Left renal cortex interstitium (tissue), 4 donors: ENCODE measurements at regions not wholly inside any gene's neighbourhood (a gene's known extent, or its start where the extent isn't known, plus 50 kb on each side); places are given as distances from the start of the nearest gene placed in this dataset.
"Not testable (repeated sequence)": the region's sequence is repeated elsewhere in the genome, so short reads cannot be mapped to it uniquely, and the experiment has no call there.

Source experiments
- DNase-seq, 4 donors: peaks; one replicate each; pipeline ENCODE4 v3.0.0-alpha.2; 2013; ENCODE audit warnings: low read depth in 4 of 4, low spot score in 2 of 4, missing footprints in 1 of 4

DNA sequence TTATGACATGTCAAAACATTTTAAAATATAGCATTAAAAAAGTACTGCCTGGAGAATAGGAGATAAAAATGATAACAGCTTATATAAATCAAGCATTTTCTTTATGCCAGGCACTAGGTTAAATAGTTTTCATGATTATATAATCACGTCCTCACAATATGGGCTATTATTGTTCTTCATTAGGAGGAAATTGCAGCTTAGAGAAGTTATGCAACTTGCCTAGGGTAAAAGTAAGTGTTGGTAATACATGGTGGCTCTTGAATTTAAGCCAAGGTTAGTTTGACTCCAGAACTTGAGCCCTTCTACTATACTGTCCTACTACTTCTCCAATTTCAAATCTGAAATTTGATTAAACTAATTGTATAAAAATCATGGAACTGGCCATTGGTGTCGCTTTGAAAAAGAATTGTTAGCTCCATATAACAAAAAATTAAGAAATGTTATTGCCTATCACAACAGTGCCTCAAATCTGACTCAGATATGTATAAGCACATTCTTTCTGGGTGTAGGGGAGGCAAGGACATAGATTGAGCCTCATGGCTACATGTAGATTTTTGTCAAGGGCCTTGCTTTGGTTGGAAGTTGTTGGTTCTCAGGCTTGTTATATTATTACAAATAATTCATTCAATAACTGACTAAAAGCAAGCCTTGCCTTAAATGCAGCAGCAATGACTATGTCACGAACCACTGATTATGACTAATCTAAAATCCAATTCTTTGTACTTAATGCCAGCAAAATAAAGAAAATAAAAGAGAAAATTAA, 223.5 kb upstream of the DAB2 start:
- no peak for DNase-seq

DNA sequence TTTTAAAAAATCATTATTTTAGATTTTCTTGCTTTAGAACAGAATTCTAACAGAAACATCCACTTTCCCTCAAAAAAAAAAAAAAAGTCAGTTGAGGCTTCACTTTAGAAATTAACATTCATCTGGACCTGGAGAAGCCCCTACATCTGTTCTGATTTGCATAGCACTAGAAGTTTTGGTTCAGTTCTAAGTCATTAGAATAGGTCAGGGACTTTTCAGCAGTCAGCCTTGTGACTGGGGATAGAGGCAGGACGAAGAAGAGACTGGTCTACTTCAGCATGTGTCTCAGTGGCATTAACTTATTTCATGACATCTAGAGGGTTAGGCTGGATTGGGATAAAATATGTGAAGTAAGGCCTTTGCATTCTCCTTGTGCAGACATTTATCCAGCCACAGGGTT, 215.8 kb upstream of the DAB2 start:
- no peak for DNase-seq

DNA sequence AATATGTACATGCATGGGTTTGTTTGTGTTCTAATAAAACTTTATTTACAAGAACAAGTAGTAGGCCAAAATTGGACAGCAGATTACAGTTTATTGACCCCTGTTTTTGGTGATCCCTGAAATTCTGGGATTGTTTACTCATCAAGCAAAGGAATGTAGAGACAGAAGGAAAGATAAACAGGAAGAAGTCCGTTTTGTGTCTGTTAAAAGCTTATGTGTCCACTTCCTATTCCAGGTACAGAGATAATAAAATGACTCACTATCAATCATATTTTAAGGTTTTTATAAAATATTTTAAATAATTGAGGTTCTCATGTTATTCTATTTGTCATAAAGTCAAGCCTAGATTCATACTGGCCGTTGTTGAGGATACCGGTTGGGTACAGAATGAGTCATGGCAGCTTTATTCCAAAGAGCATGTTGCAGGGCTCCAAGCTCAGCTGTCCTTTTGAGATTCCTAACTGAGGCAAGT, 214.9 kb upstream of the DAB2 start:
- DNase-seq = no peak

DNA sequence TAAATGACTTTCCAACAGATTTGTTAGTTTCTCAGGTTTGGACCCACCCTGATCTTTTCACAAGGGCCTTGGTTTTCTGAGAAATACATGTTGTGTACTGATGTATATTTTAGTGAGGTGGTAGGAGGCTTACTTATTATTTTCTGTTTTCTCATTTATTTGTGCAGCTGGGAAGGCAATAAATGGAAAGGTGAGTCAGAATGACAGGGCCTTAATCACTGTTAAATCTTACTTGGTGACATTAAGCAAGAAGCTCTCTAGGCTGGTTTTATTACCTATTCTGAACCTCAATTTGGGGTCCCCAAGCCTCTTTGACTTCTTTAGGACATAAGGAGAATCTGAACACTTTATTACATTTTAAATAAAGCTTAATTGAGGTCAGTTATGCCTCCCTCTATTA, 214.0 kb upstream of the DAB2 start:
- DNase-seq = no peak

DNA sequence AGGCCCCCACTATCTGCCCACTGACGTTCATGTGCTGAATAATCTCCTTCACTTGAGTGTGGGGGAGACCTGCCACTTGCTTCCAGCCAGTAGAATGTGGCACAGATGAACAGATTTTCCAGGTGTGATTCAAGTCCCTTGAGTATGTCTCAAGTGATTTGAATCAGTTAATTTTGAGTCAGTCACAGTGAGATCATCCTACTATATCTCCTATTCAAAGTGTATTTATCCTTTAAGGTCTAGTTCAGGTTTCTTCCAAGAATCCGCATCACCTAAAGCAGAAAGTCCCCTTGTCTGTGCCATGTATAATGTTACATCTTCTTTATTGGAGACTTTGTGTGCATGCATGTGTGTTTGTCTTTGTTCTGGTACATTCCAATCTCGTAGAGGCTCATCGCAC, 208.3 kb upstream of the DAB2 start:
- DNase-seq = no peak

DNA sequence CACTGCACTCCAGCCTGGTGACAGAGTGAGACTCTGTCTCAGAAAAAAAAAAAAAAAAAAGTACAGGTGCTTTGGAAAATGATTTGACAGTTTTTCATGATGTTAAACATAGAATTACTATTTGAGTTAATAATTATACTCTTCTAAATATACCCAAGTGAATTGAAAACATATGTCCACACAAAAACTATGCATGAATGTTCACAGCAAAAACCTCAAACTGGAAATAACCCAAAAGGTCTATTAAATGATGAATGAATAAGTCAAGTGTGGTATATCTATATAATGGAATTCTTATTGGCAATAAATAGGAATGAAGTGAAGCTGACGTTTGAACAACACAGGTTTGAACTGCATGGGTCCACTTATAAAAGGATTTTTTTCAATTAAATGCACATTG, 207.2 kb upstream of the DAB2 start:
- DNase-seq = no peak

DNA sequence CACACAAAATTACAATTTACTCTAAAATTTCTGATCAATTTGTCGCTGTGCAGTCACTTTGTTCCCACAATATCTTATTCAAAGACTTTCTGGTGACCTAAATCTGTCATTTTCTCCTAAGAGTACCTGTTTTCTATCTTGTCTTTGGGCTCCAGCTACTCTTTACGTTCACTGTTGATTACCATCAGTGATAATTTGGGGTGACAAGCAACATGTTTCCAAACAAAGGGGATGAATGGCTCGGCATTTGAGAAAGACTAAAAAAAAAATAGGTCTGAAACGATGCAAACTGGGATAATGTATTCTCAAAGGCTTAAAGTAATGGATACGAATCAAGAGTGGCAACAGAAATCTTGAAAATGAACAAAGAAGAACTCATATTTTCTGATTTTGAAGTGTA, 205.2 kb upstream of the DAB2 start:
- DNase-seq = no peak

DNA sequence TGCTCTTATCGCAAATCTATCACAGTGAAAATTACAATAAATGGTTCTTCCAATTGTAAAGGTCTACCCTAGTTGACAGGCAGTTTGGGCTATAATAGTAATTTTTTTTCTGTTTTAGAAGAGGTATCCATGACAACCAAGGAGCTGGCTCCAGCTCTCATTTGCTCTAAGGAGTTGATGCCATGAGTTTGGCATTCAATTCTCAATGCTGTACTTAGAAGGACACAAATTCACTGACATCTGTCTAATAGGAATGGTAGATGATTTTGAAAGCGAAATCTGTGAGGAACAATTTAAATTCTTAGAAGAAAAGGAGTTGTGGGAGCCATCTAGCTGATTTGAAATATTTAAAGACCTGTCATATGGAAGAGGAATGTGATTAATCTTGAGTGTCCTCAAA, 203.6 kb upstream of the DAB2 start:
- no peak for DNase-seq

DNA sequence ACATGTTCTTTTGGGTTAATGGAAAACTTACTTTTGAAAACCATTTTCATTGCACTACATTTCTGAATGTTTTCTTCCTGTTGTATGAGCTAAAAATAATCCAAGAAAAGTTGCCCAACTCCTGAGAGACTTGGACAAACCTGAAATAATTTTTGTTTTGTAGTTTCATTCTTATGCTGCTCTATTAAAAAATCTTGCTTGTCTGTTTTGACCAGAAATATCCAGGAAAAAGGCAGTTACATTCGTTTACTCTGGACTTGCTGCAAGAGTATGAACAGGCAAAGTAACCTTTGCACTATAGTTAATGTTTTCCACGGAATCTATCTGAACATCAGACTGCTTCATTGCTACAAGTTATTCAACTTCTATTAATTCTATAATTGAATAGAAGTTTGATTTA, 200.1 kb upstream of the DAB2 start:
- no peak for DNase-seq

DNA sequence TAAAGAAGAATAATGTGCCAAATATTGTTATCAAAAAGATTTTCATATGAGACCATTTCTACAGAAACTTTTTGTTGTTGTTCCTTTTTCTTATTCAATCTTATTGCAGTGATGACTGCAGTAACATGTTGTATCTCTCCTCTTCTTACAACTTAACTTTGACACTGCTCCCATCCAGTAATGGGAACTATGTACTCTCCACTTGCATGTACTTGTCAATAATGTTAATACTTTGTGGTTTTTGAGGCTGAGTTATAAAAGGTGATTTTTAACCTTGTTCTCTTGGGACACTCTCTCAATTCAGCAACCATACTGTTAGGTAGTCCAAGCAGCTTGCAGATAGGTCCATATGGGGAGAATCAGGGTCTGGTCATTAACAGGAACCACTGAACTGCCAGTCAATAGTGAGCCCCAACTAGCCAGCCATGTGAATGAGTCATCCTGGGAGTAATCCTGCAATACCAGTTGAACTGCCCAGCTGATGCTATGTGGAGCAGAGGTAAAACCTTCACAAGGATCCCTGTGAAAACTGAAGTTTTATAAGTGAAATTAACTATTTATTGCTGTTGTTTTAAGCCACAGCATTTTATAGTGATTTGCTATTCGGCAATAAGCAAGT, 199.6 kb upstream of the DAB2 start:
- no peak for DNase-seq

DNA sequence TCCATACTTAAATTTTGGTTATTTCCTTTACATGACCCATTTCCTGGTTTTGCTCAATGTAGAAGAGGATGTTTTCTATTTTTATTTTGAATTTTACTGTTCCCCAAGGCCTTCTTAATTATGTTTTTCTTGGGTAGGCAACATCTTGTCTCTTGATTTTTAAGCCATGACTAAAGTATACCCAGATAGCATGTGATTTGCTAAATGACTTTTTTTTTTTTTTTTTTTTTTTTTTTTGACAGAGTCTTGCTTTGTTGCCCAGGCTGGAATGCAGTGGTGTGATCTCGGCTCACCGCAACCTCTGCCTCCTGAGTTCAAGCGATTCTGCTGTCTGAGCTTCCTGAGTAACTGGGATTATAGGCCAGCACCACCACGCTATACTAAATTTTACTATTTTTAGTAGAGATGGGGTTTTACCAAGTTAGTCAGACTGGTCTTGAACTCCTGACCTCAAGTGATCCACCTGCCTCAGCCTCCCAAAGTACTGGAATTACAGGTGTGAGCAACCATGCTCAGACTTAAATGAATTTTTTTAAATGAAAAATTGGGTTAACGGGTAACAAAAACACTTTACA, 198.6 kb upstream of the DAB2 start:
- no peak for DNase-seq

DNA sequence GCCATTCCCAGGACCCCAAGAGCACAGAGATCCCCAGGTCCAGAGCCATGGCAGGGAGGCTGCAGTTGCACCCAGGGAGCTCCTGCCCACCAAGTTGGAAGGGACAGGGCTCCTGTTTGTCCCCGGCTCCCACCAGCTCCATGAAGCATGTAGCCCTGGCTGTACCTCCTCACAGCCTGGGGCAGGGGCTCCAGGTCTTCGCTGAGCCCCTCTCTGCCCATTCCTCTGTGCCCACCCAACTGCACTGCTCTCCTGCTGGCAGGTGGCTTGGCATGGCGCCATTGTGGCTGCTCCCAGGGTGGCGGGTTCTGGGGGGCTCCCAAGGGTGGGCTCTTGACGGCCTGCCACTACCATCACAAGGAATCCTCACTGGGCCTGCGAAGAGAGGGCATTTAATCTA, 197.5 kb upstream of the DAB2 start:
- no peak for DNase-seq

DNA sequence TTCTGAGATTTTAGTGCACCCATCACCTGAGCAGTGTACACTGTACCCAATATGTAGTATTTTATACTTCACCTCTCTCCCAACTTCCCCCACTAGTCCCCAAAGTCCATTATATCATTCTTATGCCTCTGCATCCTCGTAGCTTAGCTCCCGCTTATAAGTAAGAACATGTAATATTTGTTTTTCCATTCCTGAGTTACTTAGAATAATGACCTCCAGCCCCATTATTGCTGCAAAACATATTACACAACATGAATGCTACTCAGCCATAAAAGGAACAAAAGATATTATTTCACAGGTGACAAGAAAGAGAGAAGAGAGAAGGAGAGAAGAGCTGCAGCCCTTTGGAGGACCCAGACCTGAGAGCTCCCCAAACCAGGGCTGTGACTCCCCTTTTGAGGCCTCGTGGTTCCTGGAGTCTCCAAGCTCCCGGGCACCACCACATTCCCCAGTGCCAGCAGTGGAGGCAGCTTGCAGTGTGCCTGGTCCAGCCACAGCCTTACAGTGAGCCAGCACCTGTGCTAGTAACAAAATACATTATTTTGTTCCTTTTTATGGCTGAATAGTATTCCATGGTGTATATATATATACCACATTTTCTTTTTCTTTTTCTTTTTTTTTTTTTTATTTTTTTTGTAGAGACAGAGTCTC, 194.5 kb upstream of the DAB2 start:
- DNase-seq = no peak

DNA sequence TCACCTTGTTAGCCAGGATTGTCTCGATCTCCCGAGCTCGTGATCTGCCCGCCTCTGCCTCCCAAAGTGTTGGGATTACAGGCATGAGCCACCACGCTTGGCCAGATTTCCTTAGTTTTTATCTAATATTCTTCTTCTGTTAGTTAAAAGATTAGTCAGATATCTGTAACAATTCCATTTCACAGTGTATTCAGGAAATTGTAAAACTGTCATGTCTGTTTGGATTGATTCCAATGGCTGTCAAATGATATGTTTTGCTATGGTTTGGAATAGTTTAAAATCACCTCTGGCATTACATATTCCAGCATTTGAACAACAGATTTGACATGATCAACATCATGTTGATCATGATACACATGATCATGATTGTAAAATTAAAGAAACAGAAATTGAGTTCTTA, 193.6 kb upstream of the DAB2 start:
- no peak for DNase-seq

DNA sequence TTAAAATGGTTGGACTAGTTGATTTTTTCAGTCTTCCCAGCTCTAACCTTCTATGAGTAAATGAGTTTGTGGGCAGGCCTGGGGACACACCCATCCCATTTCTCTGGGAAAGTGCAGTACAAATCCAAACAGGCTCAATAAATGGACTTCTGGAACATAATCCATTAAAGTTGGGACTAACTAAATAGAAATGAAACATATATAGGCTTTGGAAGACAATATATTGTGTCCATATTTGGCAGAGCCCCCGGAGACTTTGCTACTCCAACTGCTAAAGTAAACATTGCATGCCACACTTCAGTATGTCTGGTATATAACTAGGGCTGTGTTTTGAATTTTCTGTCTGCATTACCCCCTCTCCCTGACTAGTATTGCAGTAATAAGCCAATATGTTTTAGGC, 191.4 kb upstream of the DAB2 start:
- DNase-seq = no peak

DNA sequence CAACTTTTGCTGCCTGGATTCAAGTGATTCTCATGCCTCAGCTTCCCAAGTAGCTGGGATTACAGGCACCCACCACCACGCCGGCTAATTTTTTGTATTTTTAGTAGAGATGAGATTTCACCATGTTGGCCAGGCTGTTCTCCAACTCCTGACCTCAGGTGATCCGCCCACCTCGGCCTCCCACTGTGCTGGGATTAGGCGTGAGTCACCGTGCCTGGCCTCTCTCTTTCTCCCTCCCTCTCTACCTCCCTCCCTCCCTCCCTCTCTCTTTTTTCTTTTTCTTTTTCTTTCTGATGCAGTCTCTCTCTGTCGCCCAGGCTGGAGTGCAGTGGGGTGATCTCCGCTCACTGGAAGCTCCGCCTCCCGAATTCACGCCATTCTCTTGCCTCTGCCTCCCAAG, 186.3 kb upstream of the DAB2 start:
- DNase-seq = not testable (repeated sequence)

DNA sequence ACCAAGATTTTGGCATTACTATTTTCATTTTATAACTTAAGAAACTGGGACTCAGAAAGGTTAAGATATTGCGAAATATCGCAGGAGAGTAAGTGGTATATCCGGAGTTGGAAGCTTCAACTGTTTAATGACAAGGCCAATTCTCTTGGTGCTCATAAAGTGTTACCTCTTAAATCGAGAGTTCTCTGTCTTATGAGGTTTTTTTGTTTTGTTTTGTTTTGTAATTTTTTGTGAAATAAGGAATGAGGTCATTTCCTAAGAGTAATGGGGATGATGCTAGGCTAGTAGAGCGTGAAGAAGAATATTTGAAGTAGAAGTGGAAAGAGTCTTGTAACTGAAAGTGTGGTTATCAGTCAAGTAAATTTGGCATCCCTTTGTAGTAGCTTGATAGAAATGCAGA, 183.2 kb upstream of the DAB2 start:
- DNase-seq = no peak

DNA sequence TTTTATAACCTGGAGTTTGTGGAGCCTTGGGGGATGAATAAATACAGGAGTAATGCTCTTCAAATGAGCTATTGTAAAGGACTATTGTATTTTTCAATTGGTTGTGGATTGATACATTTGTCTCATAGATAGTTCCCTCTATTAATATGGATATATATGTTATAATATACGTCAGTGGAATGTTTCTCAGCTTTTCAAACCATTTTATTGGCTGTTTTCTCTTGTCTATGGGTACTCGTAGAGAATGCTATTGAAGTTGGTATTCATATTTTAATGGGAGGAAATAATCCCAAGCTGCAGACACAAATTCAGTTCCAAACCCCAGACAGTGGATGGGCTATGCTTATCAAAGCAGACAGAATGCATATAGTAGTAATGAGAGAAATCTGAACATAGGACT, 181.8 kb upstream of the DAB2 start:
- no peak for DNase-seq

DNA sequence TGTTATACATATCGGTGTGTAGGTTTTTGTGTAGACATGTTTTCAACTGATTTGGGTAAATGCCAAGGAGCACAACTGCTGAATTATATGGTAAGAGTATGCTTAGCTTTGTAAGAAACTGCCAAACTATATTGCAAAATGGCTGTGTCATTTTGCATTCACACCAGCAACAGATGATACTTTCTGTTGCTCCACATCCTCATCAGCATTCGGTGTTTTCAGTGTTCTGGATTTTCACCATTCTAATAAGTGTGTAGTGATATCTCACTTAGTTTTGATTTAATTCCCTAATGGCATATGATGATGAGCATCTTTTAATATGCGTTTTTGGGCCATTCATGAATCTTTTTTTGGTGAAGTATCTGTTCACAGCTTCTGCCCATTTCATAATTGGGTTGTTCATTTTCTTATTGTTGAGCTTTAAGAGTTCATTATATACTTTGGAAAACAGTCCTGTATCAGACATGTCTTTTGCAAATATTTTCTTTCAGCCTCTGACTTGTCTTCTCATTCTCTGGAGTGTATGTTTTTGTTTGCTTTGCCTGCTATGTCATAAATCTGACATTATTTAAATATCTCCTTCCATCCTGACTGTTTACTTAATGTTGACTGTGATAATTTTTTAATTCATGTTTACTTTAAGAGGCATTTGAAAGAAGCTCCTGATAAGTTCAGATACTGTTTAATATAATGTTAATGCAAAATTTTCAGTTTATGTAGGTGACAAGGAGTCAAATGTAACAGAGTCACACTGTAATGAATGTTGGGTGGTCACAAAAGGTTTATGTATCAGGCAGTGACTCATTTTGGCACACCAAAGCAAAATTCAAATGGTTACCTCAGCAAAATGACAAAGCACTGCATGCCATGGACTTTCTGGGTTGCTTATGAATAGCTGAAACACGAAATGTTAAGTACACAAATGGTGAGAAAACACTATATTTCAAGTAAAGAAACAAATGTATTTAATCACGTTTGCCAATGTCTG, 181.1 kb upstream of the DAB2 start:
- no peak for DNase-seq

DNA sequence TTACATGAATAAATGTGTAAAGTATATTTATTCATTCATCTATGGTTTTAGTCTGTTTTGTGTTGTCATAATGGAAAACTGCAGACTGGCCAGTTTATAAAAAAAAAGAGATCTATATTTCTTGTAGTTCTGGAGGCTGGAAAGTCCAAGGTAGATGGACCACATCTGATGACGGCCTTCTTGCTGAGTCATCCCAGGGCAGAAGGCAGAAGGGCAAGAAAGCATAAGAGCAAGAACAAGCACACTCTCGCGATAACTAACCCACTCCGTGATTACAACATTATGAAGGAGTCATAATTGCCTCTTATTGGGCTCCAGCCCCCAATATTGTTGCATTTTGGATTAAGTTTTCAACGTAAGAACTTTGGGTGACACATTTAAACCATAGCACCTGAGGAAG, 180.4 kb upstream of the DAB2 start:
- DNase-seq = no peak

DNA sequence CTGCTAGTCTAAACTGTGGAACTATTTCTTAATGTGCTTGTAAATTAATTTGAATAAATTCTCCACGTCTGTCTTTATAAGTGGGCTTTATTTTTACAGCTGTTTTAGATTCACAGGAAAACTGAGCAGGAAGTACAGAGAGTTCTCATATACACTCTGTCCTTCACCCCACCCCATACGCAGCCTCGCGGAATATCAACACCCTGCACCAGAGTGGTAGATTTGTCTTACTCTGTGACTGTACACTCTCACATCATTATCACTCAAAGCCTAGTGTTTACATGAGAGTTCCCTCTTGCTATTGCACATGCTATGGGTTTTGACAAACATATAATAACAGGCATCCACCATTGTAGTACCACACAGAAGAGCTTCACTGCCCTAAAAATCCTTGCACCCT, 179.7 kb upstream of the DAB2 start:
- no peak for DNase-seq
